ENCODE measurements at regions not wholly inside any gene's neighbourhood (a gene's known extent, or its start where the extent isn't known, plus 50 kb on each side); places are given as distances from the start of the nearest gene placed in this dataset.

DNA sequence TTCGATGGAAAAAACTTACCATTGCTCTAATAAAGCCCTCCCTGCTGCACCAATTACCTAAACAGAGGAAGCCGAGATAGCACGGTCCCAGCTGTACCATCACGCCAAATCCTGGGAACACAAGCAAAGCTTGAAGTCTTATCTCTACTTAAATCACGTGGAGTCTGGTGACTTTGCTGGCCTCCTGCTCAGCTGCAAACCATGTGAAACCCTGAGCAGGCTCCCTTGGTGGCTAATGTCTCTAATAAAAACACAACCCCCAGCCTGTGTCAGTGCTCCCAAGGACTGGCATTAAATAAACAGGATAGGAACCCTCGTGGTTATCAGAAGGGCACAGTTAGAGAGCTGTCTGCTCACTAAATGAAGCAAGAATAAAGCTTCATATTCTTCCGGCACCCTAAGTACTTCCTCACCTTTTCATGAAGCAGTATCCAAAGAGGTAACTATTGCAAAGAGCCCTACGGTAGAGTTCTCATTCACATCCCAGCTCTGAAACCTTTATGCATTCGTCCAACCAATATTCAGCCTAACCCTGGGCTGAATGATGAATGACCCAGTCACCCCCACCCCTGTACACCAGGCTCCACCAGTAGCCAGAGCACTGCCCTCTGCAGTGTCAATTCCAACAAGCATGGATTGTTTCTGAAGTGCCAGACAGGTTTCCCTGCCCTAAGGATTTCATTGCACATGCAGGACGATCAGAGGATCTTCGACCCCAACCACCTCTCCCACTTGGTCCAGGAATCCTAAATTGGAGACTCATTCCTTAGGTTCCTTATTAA, 452.7 kb upstream of the TMPO start:
- DNase-seq (ENCODE audit: low read depth), result no peak

DNA sequence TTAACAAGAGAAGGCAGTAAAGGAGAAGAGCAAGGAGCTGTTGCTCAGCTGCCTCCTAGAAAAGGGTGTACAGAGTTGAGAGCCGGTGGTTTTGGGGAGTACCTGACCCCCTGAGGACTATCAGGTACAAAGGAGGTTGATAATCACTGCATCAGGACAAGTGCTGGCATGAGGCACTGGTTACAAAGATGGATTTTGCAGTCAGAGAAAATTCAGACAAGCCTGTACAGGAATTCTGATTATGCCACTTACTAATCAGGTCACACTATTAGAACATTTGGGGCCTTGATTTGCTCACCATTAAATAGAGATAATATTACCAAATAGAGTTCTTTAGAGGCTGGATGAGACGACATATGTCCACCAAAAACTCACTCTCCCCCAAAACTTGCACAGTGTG, 450.9 kb upstream of the TMPO start:
- no peak for DNase-seq (ENCODE audit: low read depth)

DNA sequence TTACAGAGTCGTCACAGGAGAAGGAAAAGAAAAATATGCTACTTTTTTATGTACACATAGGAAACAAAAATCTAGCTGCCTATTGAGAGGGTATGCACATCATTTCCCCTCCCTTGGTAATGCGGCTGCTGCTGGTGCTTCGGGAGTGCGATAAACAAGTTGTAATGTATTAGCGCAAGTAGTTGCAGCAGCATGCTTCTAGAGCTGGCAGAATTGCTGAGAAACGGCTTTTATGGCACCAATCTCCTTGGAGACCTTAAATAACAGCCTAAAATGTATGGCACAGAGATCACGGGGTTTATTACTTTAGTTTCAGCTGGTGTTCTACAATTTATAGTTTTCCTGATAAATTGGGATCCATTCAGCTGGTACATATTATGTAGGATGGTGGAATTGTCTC, 447.6 kb upstream of the TMPO start:
- DNase-seq (ENCODE audit: low read depth), result no peak

DNA sequence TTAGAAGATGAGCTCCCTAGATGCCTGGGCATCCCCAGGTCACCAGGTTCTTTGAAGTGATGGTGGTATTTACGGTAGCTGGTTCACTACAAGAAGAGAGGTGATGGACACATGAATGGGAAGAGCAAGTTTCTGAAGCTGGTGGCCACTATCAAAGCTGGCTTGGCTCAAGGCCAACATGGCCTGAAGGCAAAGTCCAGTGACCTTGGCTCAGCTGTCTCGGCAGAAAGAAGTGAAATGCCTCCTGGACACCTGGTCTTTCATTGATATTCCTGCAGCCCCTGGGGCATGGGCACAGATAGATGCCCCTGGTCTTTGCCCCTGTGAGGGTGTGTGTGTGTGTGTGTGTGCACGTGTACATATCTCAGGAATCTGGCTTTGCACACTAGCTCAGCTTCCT, 441.8 kb upstream of the TMPO start:
- DNase-seq (ENCODE audit: low read depth), result no peak

DNA sequence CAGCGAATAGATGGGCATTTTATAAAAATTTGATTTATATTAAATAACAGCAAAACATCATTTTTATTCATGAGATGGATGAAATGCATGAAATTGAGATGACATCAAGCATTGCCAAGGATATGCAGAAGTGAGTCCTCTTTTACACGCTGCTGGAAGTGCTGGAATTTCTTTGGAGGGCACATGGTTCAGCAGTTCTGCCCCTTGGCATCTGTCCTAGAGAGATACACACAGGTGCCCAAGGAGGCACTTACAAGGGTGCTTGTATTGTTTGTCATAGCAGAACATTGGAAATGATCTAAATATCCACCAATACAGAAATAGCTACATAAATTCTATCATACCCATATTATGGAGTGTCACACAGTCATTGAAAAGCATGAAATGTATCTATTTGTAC, 441.1 kb upstream of the TMPO start:
- DNase-seq (ENCODE audit: low read depth), result no peak

DNA sequence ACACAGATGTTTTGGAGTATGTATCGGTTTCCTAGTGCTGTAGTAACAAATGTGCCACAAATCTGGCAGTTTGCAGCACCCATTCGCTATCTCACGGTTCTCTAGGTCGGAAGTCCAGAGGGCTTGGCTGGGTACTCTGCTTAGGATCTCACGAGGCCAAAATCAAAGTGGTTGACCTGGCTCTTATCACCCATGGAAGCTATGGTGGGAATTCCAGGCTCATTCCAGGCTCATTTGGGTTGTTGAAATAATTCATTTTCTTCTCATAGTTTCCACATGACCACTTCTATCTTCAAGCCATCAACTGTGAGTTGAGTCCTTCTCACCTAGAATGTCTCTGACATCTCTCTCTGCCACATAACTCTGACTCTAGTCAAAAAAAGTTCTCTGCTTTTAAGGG, 431.0 kb upstream of the TMPO start:
- no peak for DNase-seq (ENCODE audit: low read depth)

DNA sequence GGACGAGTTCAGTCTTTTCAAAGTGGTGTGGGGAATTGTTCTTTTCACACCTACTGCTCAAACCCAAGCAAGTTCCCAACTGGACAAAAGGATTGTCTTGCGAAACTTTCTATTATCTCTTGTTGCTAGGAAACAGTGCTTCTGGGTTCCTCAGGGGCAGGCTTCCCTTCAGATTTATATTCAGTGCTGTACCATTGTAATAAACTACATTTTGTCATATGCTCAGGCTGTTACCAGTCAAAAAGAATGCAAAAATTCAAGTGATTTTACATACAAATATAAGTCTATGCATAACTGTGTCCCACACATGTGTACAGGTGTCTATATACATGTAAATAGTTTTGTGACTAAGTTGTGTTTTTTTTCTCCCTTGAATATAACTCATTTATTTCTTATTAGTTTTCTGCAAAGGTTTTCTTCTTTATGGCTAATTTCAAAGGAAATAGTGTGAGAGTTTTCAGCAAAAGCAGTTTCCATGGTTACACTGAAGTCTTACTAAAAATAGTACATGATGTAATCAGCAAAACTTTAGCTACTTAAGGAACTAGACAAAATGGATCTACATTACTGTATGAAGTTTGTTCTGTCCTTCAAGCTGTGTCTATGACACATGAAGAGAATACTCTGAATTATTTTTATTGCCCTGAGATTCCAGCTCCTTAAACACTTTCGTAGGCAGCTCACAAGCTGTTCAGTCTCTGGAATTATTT, 430.2 kb upstream of the TMPO start:
- no peak for DNase-seq (ENCODE audit: low read depth)

DNA sequence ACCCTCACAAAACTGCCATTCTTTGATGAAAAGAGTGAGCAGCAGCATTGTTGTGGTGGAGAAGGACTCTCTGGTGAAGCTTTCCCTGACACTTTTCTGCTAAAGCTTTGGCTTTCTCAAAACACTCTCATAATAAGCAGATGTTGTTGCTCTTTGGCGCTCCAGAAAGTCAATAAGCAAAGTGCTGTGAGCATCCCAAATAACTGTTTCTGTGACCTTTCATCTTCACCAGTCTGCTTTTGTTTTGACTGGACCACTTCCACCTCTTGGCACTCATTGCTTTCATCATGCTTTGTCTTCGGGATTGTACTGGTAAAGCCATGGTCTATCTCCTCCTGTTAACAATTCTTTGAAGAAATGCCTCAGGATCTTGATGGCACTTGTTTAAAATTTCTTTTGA, 424.7 kb upstream of the TMPO start:
- DNase-seq (ENCODE audit: low read depth), result no peak

DNA sequence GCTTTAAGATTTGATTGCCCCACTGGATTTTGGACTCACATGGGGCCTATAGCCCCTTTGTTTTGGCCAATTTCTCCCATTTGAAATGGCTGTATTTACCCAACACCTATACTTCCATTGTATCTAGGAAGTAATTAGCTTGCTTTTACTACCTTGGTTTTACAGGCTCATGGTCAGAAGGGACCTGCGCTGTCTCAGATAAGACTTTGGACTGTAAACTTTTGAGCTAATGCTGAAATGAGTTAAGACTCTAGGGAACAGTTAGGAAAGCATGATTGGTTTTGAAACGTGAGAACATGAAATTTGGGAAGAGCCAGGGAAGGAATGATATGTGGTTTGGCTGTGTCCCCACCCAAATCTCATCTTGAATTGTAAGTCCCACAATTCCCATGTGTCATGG, 419.0 kb upstream of the TMPO start:
- DNase-seq (ENCODE audit: low read depth), result no peak

DNA sequence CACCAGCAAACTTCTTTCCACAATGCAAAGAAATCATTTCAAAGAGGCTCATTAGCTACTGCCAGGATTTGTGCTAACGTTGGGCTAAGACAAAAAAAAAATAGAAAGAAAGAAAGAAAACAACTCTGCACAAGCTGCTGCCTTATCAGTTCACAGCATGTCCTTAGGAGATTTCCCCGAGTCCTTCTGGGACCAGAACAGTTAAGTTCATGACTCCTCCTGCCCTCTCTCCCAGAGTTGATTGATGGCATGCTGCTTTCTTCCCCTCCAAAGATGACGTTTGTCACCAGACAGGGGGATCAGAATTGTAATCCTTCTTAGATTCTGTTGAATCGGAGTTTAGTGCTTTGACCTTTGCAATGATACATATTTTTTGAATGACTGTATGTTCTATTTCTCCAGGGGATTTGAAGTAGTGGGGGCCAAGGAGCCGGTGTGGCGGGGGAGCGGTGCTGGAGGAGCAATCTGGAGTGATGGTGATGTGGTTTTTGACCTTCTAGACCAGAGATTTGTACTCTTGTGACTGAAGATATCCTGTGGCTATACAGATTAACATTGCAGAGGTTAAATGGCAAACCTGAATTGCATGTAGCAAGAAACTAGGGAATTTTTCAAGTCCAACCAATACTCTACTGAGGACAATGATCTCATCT, 409.2 kb upstream of the TMPO start:
- no peak for DNase-seq (ENCODE audit: low read depth)

DNA sequence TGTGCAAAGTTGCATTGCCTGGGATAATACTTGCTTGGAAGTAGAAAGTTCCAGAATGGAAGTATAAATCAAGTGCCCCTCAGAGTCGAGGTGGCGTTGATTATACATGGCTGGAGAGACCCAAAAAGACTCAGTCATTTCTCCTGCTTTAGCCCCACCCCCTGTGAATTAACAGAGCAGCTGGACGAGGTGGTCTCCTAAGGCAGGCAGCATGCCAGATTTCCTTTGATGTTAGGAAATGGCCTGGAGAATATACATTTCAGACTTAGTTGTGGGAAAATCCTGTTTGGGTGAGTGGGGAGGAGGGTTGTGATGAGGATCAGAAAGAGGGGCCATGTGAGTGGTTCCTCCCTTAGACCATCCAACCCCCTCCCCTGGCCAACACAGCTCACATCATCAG, 406.1 kb upstream of the TMPO start:
- DNase-seq (ENCODE audit: low read depth), result no peak

DNA sequence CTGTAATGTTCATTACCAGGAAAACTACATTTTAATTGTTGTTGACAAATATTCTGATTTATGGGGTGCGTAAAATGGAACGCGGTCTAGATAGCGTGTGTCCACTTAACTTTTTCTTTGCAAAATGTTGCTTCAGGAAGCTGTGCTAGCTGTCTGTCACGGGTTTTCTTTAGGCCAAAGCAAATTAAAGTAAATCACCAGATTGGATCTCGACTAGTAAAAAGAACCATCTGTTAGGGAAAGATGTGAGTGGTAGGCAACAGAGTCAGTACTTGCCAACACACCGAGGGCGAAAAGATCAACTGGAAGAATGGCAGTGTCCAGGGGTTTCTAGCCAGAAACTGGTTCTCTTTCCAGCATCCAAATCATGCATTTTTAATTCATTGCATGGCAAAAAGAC, 404.9 kb upstream of the TMPO start:
- DNase-seq (ENCODE audit: low read depth), result no peak

DNA sequence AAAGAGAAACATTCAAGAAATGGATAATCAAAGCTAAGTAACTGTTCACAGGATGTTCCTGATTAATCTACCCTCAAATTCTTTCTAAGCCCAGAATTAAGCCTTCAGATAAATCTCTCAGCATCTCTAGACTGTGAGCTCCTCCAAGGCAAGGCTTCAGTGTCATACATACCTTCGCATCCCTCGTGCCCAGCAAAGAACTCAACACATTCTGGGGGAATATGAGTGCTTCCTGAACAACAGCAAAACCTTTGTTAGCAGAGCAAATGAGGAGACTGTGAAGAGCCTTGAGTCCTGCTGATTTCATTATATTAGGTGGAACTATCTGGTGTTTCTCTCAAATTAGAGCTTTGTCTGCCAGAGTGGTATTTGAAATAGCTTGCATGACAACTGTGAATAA, 401.8 kb upstream of the TMPO start:
- DNase-seq (ENCODE audit: low read depth), result no peak

DNA sequence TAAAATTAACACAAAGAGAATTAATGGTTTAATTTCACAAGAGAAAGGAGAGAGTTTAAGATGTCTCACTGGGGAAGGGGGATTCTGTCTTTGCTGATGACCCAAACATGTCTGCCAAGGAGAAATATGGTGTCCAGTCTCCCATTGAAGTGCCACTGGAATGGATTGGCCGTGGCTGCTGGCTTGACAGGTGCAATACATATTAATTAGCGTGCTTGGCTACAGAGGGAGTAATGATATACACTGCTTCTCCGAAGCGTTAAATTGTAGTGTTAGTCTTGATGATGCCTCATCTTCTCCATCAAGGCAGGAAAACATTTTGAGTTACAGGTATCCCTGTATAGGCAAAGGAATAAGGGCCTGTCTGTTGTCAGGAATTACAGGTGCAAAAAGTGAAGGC, 393.4 kb upstream of the TMPO start:
- no peak for DNase-seq (ENCODE audit: low read depth)

DNA sequence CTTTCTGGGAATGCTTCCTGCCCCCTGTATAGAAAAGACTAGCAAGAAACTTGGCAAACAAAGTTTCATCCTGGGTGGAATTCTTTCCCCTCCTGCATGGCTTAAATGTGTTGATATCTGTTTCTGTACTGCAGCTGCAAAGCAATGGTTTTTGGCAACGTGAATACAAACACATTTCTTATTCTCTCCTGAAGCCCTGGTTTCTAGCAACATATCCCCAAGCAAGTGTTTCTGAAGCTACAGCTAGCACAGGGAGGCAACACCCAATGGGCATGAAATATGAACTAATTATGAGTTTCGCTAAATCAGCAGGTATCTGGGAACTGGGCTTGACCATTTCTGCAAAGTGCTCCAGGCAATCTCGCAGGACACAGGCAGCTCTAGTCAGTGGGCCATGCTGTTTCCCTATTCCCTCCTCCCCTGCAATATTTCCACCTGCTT, 392.3 kb upstream of the TMPO start:
- DNase-seq (ENCODE audit: low read depth), result no peak

DNA sequence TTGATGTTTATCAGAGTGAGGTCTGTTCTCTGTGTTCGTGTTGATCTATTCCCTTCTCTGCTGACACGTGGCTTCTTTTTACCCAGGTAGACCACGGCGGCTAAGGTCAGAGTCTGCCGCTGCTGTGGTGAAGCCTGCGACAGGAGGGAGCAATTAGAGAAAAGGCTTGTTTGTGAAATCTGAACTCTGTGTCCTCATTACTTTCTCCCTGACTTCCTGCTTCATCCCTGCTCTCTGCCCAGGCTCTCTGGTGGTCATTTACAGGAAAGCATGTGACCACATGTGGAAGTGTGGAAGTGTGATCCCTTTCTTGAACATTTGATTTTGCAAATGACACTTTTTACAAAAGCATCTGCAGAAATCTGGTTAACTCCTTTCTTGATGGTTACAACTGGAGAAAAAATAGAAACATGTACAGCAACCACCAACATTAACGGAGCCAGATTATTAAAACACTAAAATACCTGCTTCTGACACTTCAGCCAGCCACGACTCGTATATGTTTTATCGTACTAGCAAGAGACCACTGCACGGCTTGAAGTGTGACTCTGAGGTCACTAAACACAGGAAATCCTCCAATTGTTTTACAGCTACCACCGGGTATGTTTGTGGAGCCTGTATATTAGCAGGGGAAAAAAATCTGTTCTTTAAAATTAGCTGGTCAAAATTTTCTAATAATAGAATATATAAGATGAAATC, 388.6 kb upstream of the TMPO start:
- DNase-seq (ENCODE audit: low read depth), result no peak

DNA sequence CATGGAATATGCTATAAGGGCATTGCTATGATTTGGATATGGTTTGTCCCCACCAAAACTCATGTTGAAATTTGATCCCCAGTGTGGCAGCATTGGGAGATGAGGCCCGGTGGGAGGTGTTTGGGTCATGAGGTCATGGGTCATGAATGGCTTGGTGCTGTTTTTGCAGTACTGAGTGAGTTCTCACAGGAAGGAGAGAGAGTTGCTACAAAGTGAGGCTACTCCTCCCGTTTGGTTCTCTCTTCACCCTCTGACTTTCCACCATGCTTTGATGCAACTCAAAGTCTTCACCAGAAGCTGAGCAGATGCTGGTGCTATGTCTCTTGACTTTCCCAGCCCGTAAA, 388.1 kb upstream of the TMPO start:
- no peak for DNase-seq (ENCODE audit: low read depth)

DNA sequence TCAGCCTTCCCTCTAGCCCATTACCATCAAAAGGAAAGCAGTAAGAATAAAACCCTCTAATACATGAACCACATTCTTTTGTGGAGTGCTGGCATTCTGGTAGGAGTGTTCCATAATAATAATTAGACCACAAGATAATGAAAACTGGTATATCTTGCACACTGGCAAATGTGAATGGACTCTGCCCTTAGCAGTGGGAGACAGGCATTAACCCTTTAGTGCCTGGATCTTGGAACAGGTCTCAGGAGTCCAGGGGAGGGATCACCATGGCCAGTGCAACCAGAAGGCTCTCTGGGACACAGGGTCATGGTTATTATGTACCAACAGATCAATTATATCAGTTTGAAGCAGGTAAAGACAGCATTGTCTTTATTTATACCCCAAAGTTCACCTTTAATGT, 387.5 kb upstream of the TMPO start:
- no peak for DNase-seq (ENCODE audit: low read depth)

DNA sequence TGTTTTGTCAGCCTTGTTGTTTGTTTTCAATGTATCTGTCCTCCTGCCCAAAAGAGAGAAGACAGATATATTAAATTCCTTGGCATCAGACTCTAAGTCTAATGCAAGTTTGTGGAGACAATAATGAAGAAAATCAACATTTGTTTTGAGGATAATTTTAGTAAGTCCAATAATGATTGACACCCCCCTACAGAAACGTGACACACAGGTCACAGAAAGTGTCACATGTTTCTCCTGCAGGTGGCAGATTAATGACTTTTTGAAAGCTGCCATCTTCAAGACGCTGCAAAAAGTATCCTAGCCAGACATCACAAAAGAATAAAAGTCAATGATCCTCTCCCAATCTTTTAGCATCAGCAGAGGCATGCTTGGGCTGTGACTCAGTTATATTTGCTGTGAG, 378.8 kb upstream of the TMPO start:
- DNase-seq (ENCODE audit: low read depth), result no peak

DNA sequence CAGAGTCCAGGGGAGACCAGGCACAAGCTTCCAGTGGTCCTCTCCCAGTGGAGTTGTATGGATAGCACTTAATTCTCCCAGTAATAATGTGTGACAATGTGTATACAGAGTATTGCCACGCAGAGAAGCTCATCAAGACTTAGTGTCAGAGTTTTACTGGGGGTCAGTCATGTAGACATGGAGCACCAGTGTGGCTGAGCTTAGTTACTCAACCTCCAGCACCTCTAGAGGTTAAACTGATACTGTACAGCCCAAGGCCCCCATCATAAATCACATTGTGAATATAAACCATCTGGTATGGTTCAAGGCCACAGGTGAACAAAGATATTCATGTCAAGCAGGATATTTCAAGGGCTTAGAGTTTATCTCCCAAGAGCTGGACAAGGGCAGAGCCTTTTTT, 378.1 kb upstream of the TMPO start:
- DNase-seq (ENCODE audit: low read depth), result no peak

DNA sequence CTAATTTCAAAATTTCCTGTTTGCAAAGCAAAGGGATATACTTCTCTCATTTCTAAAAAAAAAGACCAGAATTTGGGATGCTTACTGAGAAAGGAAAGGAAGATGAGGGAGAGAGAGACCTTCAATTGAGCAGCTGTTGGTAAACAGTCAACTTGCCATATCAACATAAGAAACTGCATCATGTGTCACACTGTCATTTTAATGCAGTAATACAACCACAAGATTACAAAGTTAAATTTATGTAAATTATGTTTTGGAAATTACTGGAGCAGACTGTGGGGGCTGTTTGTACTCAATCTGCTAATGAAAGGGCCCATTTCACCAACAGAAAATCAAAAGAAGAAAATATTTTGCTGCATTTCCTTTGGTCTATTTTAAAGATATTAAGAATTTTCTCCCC, 370.4 kb upstream of the TMPO start:
- DNase-seq (ENCODE audit: low read depth), result no peak

DNA sequence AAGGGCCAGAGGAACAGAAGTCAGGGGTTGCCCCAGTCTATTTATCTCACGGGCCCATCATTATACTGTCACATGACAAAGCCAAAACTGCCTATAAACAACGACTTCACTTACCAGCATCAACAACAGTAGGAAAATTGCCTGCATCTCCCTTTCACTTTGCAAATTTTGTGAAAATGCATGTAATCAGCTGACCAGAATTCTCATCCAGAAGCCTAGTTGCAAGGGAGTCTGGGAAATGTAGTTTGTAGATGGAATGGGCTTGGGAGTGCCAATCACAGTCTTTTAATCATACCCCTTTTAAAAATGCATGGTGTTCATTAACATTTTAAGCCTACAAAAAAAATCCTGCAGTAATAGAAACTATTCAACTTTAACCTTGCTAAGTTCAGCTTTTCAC, 369.3 kb upstream of the TMPO start:
- DNase-seq (ENCODE audit: low read depth), result no peak

DNA sequence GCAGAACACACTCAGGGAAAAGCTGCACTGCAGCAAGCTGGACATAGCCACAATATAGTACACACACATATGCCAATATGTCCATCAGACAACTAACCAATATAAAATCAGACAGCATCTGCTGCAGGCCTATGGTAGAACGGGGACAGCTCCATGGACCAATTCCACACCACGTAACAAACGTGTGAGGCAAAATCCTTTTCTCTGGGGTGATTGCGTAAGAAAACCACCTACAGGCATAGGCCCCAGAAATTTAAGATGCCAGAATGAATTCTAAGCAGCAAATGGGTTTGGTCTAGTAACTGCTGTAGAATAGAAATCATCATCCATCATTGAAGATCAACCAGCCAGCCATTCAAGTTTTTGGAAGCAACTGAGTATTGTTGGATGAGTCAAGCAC, 368.9 kb upstream of the TMPO start:
- DNase-seq (ENCODE audit: low read depth), result no peak

All from GM04504 (cell line).